GM12878 (cell line): ENCODE measurements at regions not wholly inside any gene's neighbourhood (a gene's known extent, or its start where the extent isn't known, plus 50 kb on each side); places are given as distances from the start of the nearest gene placed in this dataset.

Experiments
- JUNB ChIP-seq: IDR thresholded peaks from 2 replicates; pipeline ENCODE4 v1.6.1; 2016; ENCODE audit warnings: antibody characterized with exemption, mild to moderate bottlenecking
- POLR2A ChIP-seq: IDR thresholded peaks from 2 replicates; pipeline ENCODE4 v1.6.1; 2011; ENCODE audit warnings: low read depth, mild to moderate bottlenecking, low read length
- POLR2AphosphoS5 ChIP-seq: IDR thresholded peaks from 2 replicates; pipeline ENCODE4 v1.6.1; 2011; ENCODE audit warnings: mild to moderate bottlenecking, low read length, inconsistent platforms
- SIN3A ChIP-seq: IDR thresholded peaks from 2 replicates; pipeline ENCODE4 v1.6.1; 2012; ENCODE audit warnings: low read depth, low read length, improper control_type of control experiment
- SMAD5 ChIP-seq: IDR thresholded peaks from 2 replicates; pipeline ENCODE4 v1.6.1; 2016; ENCODE audit warnings: antibody characterized with exemption, low read depth
- SRF ChIP-seq, 2 experiments: IDR thresholded peaks; 2 replicates each; pipeline ENCODE4 v1.6.1; 2011; ENCODE audit warnings: low read depth in 2 of 2, low read length in 2 of 2, mild to moderate bottlenecking in 1 of 2, moderate library complexity in 1 of 2
- TCF7 ChIP-seq: IDR thresholded peaks from 2 replicates; pipeline ENCODE4 v1.6.1; 2014; ENCODE audit warnings: antibody characterized with exemption, borderline replicate concordance
- ZNF24 ChIP-seq: fragments of 450-650 bp; IDR thresholded peaks from 2 replicates; pipeline ENCODE4 v1.6.1; 2017; ENCODE audit warnings: antibody characterized with exemption, mild to moderate bottlenecking
- TF ChIP-seq, protein P1 (sequence below), 3 experiments: IDR thresholded peaks in 2 of 3; conservative IDR thresholded peaks in 1 of 3; 2 replicates each; pipeline ENCODE4 v1.5.1; 2011; ENCODE audit warnings: low read depth in 3 of 3, low read length in 3 of 3, mild to moderate bottlenecking in 3 of 3, control low read depth in 2 of 3, moderate library complexity in 2 of 3, inconsistent platforms in 1 of 3, mixed read lengths in 1 of 3; ENCODE audit not compliant: control insufficient read depth in 2 of 3, insufficient read depth in 1 of 3; ENCODE audit errors: extremely low read depth in 1 of 3

- TF ChIP-seq POLR2AphosphoS5 (no peak), TCF7 (no peak), SIN3A (no peak), POLR2A (no peak), ZNF24 (no peak), SRF (IDR thresholded peaks at IDR 0.05; ENCODE audit: low read depth in 2 of 2, low read length in 2 of 2) (no peak), JUNB (no peak), SMAD5 (no peak)
- TF ChIP-seq, protein P1, sequence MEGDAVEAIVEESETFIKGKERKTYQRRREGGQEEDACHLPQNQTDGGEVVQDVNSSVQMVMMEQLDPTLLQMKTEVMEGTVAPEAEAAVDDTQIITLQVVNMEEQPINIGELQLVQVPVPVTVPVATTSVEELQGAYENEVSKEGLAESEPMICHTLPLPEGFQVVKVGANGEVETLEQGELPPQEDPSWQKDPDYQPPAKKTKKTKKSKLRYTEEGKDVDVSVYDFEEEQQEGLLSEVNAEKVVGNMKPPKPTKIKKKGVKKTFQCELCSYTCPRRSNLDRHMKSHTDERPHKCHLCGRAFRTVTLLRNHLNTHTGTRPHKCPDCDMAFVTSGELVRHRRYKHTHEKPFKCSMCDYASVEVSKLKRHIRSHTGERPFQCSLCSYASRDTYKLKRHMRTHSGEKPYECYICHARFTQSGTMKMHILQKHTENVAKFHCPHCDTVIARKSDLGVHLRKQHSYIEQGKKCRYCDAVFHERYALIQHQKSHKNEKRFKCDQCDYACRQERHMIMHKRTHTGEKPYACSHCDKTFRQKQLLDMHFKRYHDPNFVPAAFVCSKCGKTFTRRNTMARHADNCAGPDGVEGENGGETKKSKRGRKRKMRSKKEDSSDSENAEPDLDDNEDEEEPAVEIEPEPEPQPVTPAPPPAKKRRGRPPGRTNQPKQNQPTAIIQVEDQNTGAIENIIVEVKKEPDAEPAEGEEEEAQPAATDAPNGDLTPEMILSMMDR (IDR thresholded peaks at IDR 0.05 in 2 of 3, conservative IDR thresholded peaks at IDR 0.05 in 1 of 3; ENCODE audit: control insufficient read depth in 2 of 3, extremely low read depth in 1 of 3, insufficient read depth in 1 of 3, low read depth in 3 of 3, low read length in 3 of 3), result no peak
Observed at GRCh38 chr18:71760541-71760940, 783.6 kb downstream of the CBLN2 start.
